ENCODE measurements at regions not wholly inside any gene's neighbourhood (a gene's known extent, or its start where the extent isn't known, plus 50 kb on each side); places are given as distances from the start of the nearest gene placed in this dataset.
"Not testable (repeated sequence)": the region's sequence is repeated elsewhere in the genome, so short reads cannot be mapped to it uniquely, and the experiment has no call there.

- no peak for TF ChIP-seq TAF1 (IDR thresholded peaks at IDR 0.05; ENCODE audit: borderline replicate concordance, low read depth, low read length)
- no peak for TF ChIP-seq POLR2AphosphoS5 (IDR thresholded peaks at IDR 0.05; ENCODE audit: low read depth, low read length)
- TF ChIP-seq POLR2A (IDR thresholded peaks at IDR 0.05; ENCODE audit: low read depth, low read length), result no peak
- FAIRE-seq, result no peak
- DNase-seq (ENCODE audit: insufficient read length), result no peak
Measured at GRCh38 chr4:124139044-124139443, 573.5 kb downstream of the ANKRD50 start.

GRCh38 chr4:124143632-124144031, 568.9 kb downstream of the ANKRD50 start:
- no peak for FAIRE-seq
- no peak for DNase-seq (ENCODE audit: insufficient read length)
- no peak for TF ChIP-seq TAF1 (IDR thresholded peaks at IDR 0.05; ENCODE audit: borderline replicate concordance, low read depth, low read length)
- no peak for TF ChIP-seq POLR2A (IDR thresholded peaks at IDR 0.05; ENCODE audit: low read depth, low read length)
- TF ChIP-seq POLR2AphosphoS5 (IDR thresholded peaks at IDR 0.05; ENCODE audit: low read depth, low read length), result no peak

DNA sequence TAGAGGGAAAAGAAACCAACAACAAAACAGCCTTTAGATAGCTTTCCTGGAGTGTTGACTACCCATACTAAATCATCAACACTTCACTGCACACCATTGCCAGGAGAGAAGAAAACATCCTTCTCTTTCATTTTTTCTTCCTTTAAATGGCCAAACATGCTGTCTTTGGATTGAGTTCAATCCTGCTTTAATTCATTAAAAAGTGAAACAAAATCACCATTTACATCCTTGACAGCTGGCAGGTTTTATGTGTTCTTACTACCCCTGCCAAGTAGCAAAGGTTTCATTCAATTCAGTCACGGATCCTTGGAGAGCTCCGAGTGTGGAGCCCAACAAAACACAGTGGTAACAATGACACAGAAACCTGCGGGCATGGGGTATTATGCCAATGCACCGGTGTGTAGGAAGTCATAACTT, 568.3 kb downstream of the ANKRD50 start:
- TF ChIP-seq POLR2A (IDR thresholded peaks at IDR 0.05; ENCODE audit: low read depth, low read length) (no peak), TAF1 (IDR thresholded peaks at IDR 0.05; ENCODE audit: borderline replicate concordance, low read depth, low read length) (no peak), POLR2AphosphoS5 (IDR thresholded peaks at IDR 0.05; ENCODE audit: low read depth, low read length) (no peak)
- DNase-seq (ENCODE audit: insufficient read length) (no peak), FAIRE-seq (no peak)

GRCh38 chr4:124146068-124146467, 566.5 kb downstream of the ANKRD50 start:
- FAIRE-seq, result no peak
- no peak for DNase-seq (ENCODE audit: insufficient read length)
- TF ChIP-seq POLR2AphosphoS5 (IDR thresholded peaks at IDR 0.05; ENCODE audit: low read depth, low read length) (no peak), POLR2A (IDR thresholded peaks at IDR 0.05; ENCODE audit: low read depth, low read length) (no peak), TAF1 (IDR thresholded peaks at IDR 0.05; ENCODE audit: borderline replicate concordance, low read depth, low read length) (no peak)

DNA sequence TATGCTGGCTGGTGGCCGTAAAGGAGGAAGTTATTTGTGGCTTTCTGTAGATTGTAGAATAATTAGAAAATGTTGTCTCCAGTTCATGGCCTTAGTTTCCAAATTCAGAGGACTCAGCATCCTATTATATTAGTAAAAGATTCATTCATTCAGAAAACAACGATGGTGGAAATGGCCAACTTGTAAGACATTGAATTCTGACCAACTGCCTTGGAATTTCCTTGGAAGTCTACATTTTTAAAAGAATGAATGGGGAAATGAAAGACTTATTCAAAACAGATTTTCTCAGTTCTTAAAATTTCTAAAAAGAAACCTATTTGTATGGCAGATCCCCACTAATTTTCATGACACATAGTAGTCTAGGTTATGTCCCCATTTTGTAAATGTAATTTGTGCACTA, 561.5 kb downstream of the ANKRD50 start:
- no peak for DNase-seq (ENCODE audit: insufficient read length)
- FAIRE-seq, result no peak
- TF ChIP-seq TAF1 (IDR thresholded peaks at IDR 0.05; ENCODE audit: borderline replicate concordance, low read depth, low read length), result no peak
- no peak for TF ChIP-seq POLR2AphosphoS5 (IDR thresholded peaks at IDR 0.05; ENCODE audit: low read depth, low read length)
- TF ChIP-seq POLR2A (IDR thresholded peaks at IDR 0.05; ENCODE audit: low read depth, low read length), result no peak

GRCh38 chr4:124152132-124152531, 560.4 kb downstream of the ANKRD50 start:
- FAIRE-seq (no peak), DNase-seq (ENCODE audit: insufficient read length) (no peak)
- TF ChIP-seq TAF1 (IDR thresholded peaks at IDR 0.05; ENCODE audit: borderline replicate concordance, low read depth, low read length) (no peak), POLR2AphosphoS5 (IDR thresholded peaks at IDR 0.05; ENCODE audit: low read depth, low read length) (no peak), POLR2A (IDR thresholded peaks at IDR 0.05; ENCODE audit: low read depth, low read length) (no peak)

GRCh38 chr4:124155239-124155638, 557.3 kb downstream of the ANKRD50 start:
- TF ChIP-seq TAF1 (IDR thresholded peaks at IDR 0.05; ENCODE audit: borderline replicate concordance, low read depth, low read length) (no peak), POLR2AphosphoS5 (IDR thresholded peaks at IDR 0.05; ENCODE audit: low read depth, low read length) (no peak), POLR2A (IDR thresholded peaks at IDR 0.05; ENCODE audit: low read depth, low read length) (no peak)
- FAIRE-seq, result no peak

DNA sequence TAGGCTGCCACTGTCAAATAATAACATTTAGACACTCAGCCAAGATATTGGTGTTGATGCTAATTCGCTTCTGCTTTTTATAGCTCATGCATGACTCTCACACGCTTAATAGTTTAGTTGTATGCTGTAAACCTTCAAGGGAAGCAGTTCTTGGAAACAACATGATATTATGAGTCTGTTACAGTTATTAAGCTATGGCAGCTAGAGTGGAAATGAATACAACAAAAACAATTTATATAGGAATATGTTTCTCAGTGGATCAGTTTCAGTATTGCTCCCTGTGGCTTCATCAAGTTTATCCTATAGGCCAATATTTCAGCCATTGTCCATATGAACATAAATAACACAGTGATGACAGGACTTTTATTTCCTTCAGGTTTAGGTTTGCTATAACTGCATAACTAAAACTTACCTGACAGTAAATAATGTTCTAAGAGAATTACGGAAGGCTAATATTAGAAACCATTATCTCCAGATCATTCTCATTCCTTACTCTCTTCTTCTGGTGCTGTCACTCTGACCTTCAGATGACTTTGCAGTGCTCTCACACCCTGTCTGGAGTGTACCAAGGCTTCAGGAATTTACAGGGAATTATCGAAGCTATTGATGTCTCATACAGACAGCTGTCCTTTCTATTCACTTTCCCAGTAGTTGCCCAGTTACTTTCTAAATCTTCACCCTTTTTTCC, 555.0 kb downstream of the ANKRD50 start:
- TF ChIP-seq POLR2A (IDR thresholded peaks at IDR 0.05; ENCODE audit: low read depth, low read length) (no peak), TAF1 (IDR thresholded peaks at IDR 0.05; ENCODE audit: borderline replicate concordance, low read depth, low read length) (no peak), POLR2AphosphoS5 (IDR thresholded peaks at IDR 0.05; ENCODE audit: low read depth, low read length) (no peak)
- no peak for FAIRE-seq

More at GRCh38 chr4:124155239-124155638, 557.3 kb downstream of the ANKRD50 start:
- DNase-seq (ENCODE audit: insufficient read length), result no peak

GRCh38 chr4:124163401-124163800, 549.1 kb downstream of the ANKRD50 start:
- DNase-seq (ENCODE audit: insufficient read length) (no peak), FAIRE-seq (no peak)
- TF ChIP-seq POLR2A (IDR thresholded peaks at IDR 0.05; ENCODE audit: low read depth, low read length) (no peak), POLR2AphosphoS5 (IDR thresholded peaks at IDR 0.05; ENCODE audit: low read depth, low read length) (no peak), TAF1 (IDR thresholded peaks at IDR 0.05; ENCODE audit: borderline replicate concordance, low read depth, low read length) (no peak)

More for the DNA sequence above, 555.0 kb downstream of the ANKRD50 start:
- DNase-seq (ENCODE audit: insufficient read length), result no peak

DNA sequence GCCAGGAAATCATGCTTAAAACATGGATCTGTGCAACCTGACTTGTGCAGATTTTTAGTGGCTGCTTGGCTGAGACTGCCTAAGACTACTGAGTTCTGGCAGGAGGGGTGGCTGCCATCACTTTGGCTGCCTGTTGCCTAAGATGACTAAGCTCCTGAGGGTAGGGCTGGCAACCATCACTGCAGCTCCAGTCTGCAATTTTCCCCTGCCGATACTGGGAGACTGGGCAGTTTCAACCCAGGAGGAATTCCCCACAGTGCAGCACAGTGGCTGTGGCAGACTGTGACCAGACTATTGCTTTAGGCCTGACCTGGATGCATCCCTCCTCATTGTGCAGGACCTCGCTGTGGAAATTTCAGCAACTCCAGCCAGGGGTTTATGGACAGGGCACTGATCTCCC, 544.9 kb downstream of the ANKRD50 start:
- FAIRE-seq (no peak), DNase-seq (ENCODE audit: insufficient read length) (no peak)
- TF ChIP-seq POLR2A (IDR thresholded peaks at IDR 0.05; ENCODE audit: low read depth, low read length) (no peak), POLR2AphosphoS5 (IDR thresholded peaks at IDR 0.05; ENCODE audit: low read depth, low read length) (no peak), TAF1 (IDR thresholded peaks at IDR 0.05; ENCODE audit: borderline replicate concordance, low read depth, low read length) (no peak)

DNA sequence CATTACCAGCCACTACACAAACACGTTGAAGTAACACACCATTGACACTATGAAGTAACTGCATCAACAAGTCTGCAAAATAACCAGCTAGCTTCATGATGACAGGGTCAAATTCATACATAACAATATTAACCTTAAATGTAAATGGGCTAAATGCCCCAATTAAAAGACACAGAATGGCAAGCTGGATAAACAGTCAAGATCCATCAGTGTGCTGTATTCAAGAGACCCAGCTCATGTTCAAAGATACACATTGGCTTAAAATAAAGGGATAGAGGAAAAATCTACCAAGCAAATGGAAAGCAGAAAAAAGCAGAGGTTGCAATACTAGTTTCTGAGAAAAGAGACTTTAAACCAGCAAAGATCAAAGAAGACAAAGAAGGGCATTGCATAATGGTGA, 543.0 kb downstream of the ANKRD50 start:
- FAIRE-seq; DNase-seq (ENCODE audit: insufficient read length): not testable (repeated sequence)

DNA sequence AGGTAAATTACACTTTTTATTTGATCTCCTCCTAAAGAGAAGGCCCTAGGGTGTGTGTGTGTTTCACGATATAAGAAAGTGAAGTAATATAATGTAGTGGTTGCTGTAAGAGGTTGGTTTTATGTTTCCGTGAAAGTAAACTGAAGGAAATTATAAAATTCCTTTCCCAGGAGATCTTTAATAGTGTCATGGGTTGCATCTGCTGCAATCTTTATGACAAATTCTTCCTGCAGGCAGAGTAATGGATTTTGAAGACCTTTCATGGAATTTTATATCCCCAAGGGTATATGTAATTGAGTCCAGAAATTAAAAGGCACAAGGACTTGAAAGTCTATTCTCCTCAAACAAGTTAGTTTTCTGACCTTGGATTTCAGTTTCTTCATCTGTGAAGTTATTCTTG, 538.6 kb downstream of the ANKRD50 start:
- no peak for TF ChIP-seq POLR2AphosphoS5 (IDR thresholded peaks at IDR 0.05; ENCODE audit: low read depth, low read length)
- no peak for TF ChIP-seq TAF1 (IDR thresholded peaks at IDR 0.05; ENCODE audit: borderline replicate concordance, low read depth, low read length)
- no peak for TF ChIP-seq POLR2A (IDR thresholded peaks at IDR 0.05; ENCODE audit: low read depth, low read length)
- DNase-seq (ENCODE audit: insufficient read length), result no peak
- no peak for FAIRE-seq

Measured in GM12892 (cell line).